ENCODE measurements at regions not wholly inside any gene's neighbourhood (a gene's known extent, or its start where the extent isn't known, plus 50 kb on each side); places are given as distances from the start of the nearest gene placed in this dataset.

DNA sequence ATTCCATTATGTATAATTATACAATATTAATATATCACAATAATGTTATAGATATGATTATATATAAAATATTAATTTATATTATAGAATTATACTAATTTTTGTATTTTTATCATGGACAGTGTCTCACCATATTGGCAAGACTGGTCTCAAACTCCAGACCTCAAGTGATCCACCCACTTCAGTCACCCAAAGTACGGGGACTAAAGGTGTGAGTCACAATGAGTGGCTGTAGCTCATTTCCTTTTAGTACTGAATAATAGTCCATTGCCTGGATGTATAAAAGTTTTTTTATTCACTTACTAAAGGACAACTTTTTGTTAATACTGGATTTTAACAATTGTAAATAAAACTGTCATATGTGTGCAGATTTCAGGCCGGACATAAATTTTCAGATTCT lies 417.6 kb upstream of the LINC00305 start:
- TF ChIP-seq, protein P1, sequence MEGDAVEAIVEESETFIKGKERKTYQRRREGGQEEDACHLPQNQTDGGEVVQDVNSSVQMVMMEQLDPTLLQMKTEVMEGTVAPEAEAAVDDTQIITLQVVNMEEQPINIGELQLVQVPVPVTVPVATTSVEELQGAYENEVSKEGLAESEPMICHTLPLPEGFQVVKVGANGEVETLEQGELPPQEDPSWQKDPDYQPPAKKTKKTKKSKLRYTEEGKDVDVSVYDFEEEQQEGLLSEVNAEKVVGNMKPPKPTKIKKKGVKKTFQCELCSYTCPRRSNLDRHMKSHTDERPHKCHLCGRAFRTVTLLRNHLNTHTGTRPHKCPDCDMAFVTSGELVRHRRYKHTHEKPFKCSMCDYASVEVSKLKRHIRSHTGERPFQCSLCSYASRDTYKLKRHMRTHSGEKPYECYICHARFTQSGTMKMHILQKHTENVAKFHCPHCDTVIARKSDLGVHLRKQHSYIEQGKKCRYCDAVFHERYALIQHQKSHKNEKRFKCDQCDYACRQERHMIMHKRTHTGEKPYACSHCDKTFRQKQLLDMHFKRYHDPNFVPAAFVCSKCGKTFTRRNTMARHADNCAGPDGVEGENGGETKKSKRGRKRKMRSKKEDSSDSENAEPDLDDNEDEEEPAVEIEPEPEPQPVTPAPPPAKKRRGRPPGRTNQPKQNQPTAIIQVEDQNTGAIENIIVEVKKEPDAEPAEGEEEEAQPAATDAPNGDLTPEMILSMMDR (IDR thresholded peaks at IDR 0.05; ENCODE audit: insufficient read depth, low read depth, low read length) = no peak
- no peak for DNase-seq (ENCODE audit: low read depth)
- ChIA-PET POLR2A (no interaction called here), CTCF (no interaction called here)
- Histone ChIP-seq H3K4me3 (ENCODE audit: low read depth, low read length) (no peak overlapping the region), H3K36me3 (ENCODE audit: control insufficient read depth, insufficient read depth, low read length) (no peaks in the 10 kb centered on the region), H3K27me3 (ENCODE audit: control insufficient read depth, insufficient read depth, low read length) (no peaks in the 10 kb centered on the region)

DNA sequence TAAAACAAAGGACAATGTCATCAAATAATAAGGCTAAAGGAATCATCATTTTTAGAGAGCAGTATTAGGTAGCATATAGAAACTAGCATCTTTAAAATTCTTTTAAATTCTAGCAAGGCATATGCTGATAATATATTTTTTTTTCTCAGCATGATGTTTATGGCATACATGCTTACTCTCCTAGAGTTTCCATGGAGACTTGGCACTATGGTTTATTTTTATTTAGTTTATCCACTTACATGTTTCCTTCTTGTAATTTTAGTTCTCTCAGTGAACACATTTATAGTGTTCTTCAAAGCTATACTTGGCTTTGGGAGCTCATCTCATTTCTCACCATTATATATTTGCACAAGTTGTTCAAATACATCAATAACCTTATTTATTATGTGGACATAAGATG lies 413.8 kb upstream of the LINC00305 start:
- TF ChIP-seq, protein P1 (IDR thresholded peaks at IDR 0.05; ENCODE audit: insufficient read depth, low read depth, low read length) = no peak
- Histone ChIP-seq H3K36me3 (ENCODE audit: control insufficient read depth, insufficient read depth, low read length) (no peaks in the 10 kb centered on the region), H3K27me3 (ENCODE audit: control insufficient read depth, insufficient read depth, low read length) (no peaks in the 10 kb centered on the region), H3K4me3 (ENCODE audit: low read depth, low read length) (no peak overlapping the region)
- CTCF ChIA-PET = no interaction called here
- no peak for DNase-seq (ENCODE audit: low read depth)
- POLR2A ChIA-PET = no interaction called here

DNA sequence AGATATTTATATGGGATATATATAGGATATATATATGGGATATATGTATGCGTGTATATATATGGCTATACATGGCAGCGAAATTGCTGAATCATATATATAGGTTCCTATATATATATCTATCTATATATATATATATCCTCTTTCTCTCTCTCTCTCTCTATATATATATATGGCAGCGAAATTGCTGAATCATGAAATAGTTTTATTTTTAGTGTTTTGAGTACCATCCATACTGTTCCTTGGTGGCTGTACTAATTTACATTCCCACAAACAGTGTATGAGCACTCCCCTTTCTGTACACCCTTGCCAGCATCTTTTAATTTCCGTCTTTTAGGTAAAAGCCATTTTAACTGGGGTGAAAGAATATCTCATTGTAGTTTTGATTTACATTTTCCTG lies 397.6 kb upstream of the LINC00305 start:
- Histone ChIP-seq H3K36me3 (ENCODE audit: control insufficient read depth, insufficient read depth, low read length) (no peaks in the 10 kb centered on the region), H3K27me3 (ENCODE audit: control insufficient read depth, insufficient read depth, low read length) (no peaks in the 10 kb centered on the region), H3K4me3 (ENCODE audit: low read depth, low read length) (no peak overlapping the region)
- TF ChIP-seq, protein P1 (IDR thresholded peaks at IDR 0.05; ENCODE audit: insufficient read depth, low read depth, low read length) = no peak
- DNase-seq (ENCODE audit: low read depth) = no peak
- ChIA-PET POLR2A (no interaction called here), CTCF (no interaction called here)

DNA sequence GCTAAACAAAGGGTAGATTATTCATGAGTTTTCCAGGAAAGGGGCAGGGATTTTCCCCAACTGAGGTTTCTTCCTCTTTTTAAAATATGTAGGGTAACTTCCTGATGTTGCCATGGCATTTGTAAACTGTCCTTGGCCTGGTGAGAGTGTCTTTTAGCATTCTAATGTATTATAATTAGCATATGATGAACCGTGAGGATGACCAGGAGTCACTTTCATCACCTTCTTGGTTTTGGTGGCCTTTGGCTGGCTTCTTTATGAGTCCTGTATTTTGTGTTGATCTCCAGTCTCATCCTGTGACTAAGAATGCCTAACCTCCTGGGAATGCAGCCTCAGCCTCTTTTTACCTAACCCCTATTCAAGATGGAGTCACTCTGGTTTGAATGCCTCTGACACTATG lies 391.0 kb upstream of the LINC00305 start:
- no peak for DNase-seq (ENCODE audit: low read depth)
- POLR2A ChIA-PET = no interaction called here
- no peaks in the 10 kb centered on the region for H3K36me3 ChIP-seq (ENCODE audit: control insufficient read depth, insufficient read depth, low read length)
- no peak overlapping the region for H3K4me3 ChIP-seq (ENCODE audit: low read depth, low read length)
- H3K27me3 ChIP-seq (ENCODE audit: control insufficient read depth, insufficient read depth, low read length) = no peaks in the 10 kb centered on the region
- TF ChIP-seq, protein P1 (IDR thresholded peaks at IDR 0.05; ENCODE audit: insufficient read depth, low read depth, low read length) = no peak
- CTCF ChIA-PET = no interaction called here

DNA sequence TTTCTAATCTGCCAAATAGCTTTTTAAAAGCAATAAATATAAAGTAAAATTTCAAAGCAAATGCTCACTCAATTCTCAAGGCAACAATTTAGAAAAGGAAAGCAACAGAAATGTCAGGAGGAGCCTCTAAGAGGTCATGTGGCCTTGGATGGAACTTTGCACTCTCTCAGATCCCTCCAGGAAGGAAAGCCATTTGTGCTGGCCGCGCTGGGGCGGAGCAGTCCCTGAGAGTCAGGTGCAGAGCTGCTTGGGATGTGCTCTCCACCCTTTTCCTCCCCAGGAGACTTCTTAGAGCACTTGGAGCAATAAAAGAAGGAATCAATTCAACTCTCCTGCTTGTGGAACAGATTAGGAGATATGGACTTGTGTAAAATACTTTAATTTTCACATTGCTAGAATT lies 379.8 kb upstream of the LINC00305 start:
- POLR2A ChIA-PET = no interaction called here
- no peaks in the 10 kb centered on the region for H3K36me3 ChIP-seq (ENCODE audit: control insufficient read depth, insufficient read depth, low read length)
- TF ChIP-seq, protein P1 (IDR thresholded peaks at IDR 0.05; ENCODE audit: insufficient read depth, low read depth, low read length) = no peak
- H3K27me3 ChIP-seq (ENCODE audit: control insufficient read depth, insufficient read depth, low read length) = no peaks in the 10 kb centered on the region
- CTCF ChIA-PET = no interaction called here
- H3K4me3 ChIP-seq (ENCODE audit: low read depth, low read length) = no peak overlapping the region
- no peak for DNase-seq (ENCODE audit: low read depth)
